ENCODE measurements at regions not wholly inside any gene's neighbourhood (a gene's known extent, or its start where the extent isn't known, plus 50 kb on each side); places are given as distances from the start of the nearest gene placed in this dataset.

- TF ChIP-seq ZFP3 (CRISPR knock-in tag; IDR thresholded peaks at IDR 0.05) (no peak), PATZ1 (CRISPR knock-in tag; IDR thresholded peaks at IDR 0.05; ENCODE audit: borderline replicate concordance) (no peak), OSR1 (CRISPR knock-in tag; IDR thresholded peaks at IDR 0.05) (no peak)
These were observed 128.4 kb upstream of the ZC3H11B start for GRCh38 chr1:219741011-219741970.

Data from SK-N-SH treated with all-trans-retinoic acid at 6 μM for 48 hours (cell line).